ENCODE measurements at regions not wholly inside any gene's neighbourhood (a gene's known extent, or its start where the extent isn't known, plus 50 kb on each side); places are given as distances from the start of the nearest gene placed in this dataset.

GRCh38 chr18:10401930-10402329 is 52.5 kb upstream of the APCDD1 start:
- Histone ChIP-seq H3K9ac (ENCODE audit: low read length) (no peak overlapping the region), H3K4me3 (ENCODE audit: low read length) (no peak overlapping the region), H3K9me3 (ENCODE audit: control insufficient read depth, low read depth, low read length) (no peaks in the 10 kb centered on the region), H3K27ac (ENCODE audit: low read length) (no peak overlapping the region), H3K27me3 (ENCODE audit: control insufficient read depth, insufficient read depth, low read length) (no peaks in the 10 kb centered on the region), H3K4me1 (ENCODE audit: control insufficient read depth, low read depth, low read length) (peaks cover 38% of the 10 kb centered on the region), H3K36me3 (ENCODE audit: control insufficient read depth, low read depth, low read length) (no peaks in the 10 kb centered on the region)

GRCh38 chr18:10402871-10403559 is 51.4 kb upstream of the APCDD1 start:
- peaks cover 37% of the 10 kb centered on the region for H3K4me1 ChIP-seq (ENCODE audit: control insufficient read depth, low read depth, low read length)
- H3K36me3 ChIP-seq (ENCODE audit: control insufficient read depth, low read depth, low read length), result no peaks in the 10 kb centered on the region
- H3K9me3 ChIP-seq (ENCODE audit: control insufficient read depth, low read depth, low read length), result no peaks in the 10 kb centered on the region
- no peaks in the 10 kb centered on the region for H3K27me3 ChIP-seq (ENCODE audit: control insufficient read depth, insufficient read depth, low read length)
- no peak overlapping the region for H3K9ac ChIP-seq (ENCODE audit: low read length)
- no peak overlapping the region for H3K4me3 ChIP-seq (ENCODE audit: low read length)
- H3K27ac ChIP-seq (ENCODE audit: low read length), result no peak overlapping the region

DNA sequence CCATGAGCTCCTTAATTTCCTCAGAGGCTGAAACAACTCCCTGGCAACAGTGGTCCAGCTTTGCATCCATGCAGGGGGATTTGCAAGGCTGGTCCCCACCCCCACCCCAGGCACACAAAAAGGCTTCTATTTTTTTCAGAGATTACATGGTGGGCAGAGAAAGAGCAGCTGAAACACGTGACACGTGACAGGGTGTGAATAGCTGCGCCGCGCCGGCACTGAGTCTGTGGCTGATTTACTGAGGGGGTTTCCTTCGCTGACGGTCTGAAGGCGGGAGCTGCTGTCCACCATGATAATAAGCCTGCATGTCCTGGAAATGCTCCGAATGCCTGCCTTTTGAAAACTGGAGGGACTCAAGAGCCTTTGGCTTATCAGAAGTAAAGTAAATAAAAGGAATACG is 50.7 kb upstream of the APCDD1 start:
- Histone ChIP-seq H3K4me3 (ENCODE audit: low read length) (no peak overlapping the region), H3K36me3 (ENCODE audit: control insufficient read depth, low read depth, low read length) (no peaks in the 10 kb centered on the region), H3K27me3 (ENCODE audit: control insufficient read depth, insufficient read depth, low read length) (no peaks in the 10 kb centered on the region), H3K27ac (ENCODE audit: low read length) (no peak overlapping the region), H3K4me1 (ENCODE audit: control insufficient read depth, low read depth, low read length) (peaks cover 30% of the 10 kb centered on the region), H3K9me3 (ENCODE audit: control insufficient read depth, low read depth, low read length) (no peaks in the 10 kb centered on the region), H3K9ac (ENCODE audit: low read length) (no peak overlapping the region)

- Histone ChIP-seq H3K9ac (ENCODE audit: low read length) (no peak overlapping the region), H3K27me3 (ENCODE audit: control insufficient read depth, insufficient read depth, low read length) (no peaks in the 10 kb centered on the region), H3K4me1 (ENCODE audit: control insufficient read depth, low read depth, low read length) (peaks cover 26% of the 10 kb centered on the region), H3K36me3 (ENCODE audit: control insufficient read depth, low read depth, low read length) (no peaks in the 10 kb centered on the region), H3K27ac (ENCODE audit: low read length) (no peak overlapping the region), H3K4me3 (ENCODE audit: low read length) (no peak overlapping the region), H3K9me3 (ENCODE audit: control insufficient read depth, low read depth, low read length) (no peaks in the 10 kb centered on the region)
Observed at GRCh38 chr18:10404168-10404567, 50.3 kb upstream of the APCDD1 start.

Measured in iPS-18a (cell line).